Inflammatory macrophage treated with lipopolysaccharide for 1 hour (primary cell): ENCODE measurements at regions not wholly inside any gene's neighbourhood (a gene's known extent, or its start where the extent isn't known, plus 50 kb on each side); places are given as distances from the start of the nearest gene placed in this dataset.

Experiments used
- DNase-seq, 2 donors: peaks; one replicate each; pipeline ENCODE4 v3.0.0-alpha.2; 2020 to 2022

- DNase-seq = no peak
These were observed 98.9 kb upstream of the PJA1 start for GRCh38 chrX:69264158-69264581.

GRCh38 chrX:69263251-69263820, 98.1 kb upstream of the PJA1 start:
- DNase-seq = no peak

- DNase-seq = no peak
These were observed 97.0 kb upstream of the PJA1 start for GRCh38 chrX:69262036-69262936.

GRCh38 chrX:69260169-69260568, 94.9 kb upstream of the PJA1 start:
- DNase-seq = no peak

- no peak for DNase-seq
These were observed 93.6 kb upstream of the PJA1 start for GRCh38 chrX:69258893-69259292.

GRCh38 chrX:69257499-69258127, 92.4 kb upstream of the PJA1 start:
- no peak for DNase-seq

- no peak for DNase-seq
These were observed 91.0 kb upstream of the PJA1 start for GRCh38 chrX:69256291-69256565.

- no peak for DNase-seq
These were observed 90.4 kb upstream of the PJA1 start for GRCh38 chrX:69255441-69256290.

GRCh38 chrX:69253821-69254220, 88.6 kb upstream of the PJA1 start:
- DNase-seq = no peak

GRCh38 chrX:69243276-69243675, 78.0 kb upstream of the PJA1 start:
- no peak for DNase-seq

- DNase-seq = no peak
These were observed 73.6 kb upstream of the PJA1 start for GRCh38 chrX:69238887-69239231.

- DNase-seq = no peak
These were observed 73.0 kb upstream of the PJA1 start for GRCh38 chrX:69238114-69238886.

GRCh38 chrX:69237236-69237635, 72.0 kb upstream of the PJA1 start:
- DNase-seq = no peak

- no peak for DNase-seq
These were observed 71.4 kb upstream of the PJA1 start for GRCh38 chrX:69236641-69237040.

GRCh38 chrX:69234624-69235023, 69.4 kb upstream of the PJA1 start:
- DNase-seq = no peak

GRCh38 chrX:69232945-69233344, 67.7 kb upstream of the PJA1 start:
- DNase-seq = no peak

- DNase-seq = no peak
These were observed 66.7 kb upstream of the PJA1 start for GRCh38 chrX:69231903-69232302.

- peak in 1 of 2 donors; percentile 4 for DNase-seq
These were observed 64.2 kb upstream of the PJA1 start for GRCh38 chrX:69229436-69229835.

GRCh38 chrX:69228732-69229131, 63.5 kb upstream of the PJA1 start:
- no peak for DNase-seq

GRCh38 chrX:69226459-69227158, 61.4 kb upstream of the PJA1 start:
- DNase-seq = no peak

GRCh38 chrX:69222103-69223090, 57.1 kb upstream of the PJA1 start:
- DNase-seq = peak; percentile 20 to 67
